Hepatocyte (in vitro differentiated cells): ENCODE measurements at regions not wholly inside any gene's neighbourhood (a gene's known extent, or its start where the extent isn't known, plus 50 kb on each side); places are given as distances from the start of the nearest gene placed in this dataset.

Source experiments
- DNase-seq: peaks from one replicate; pipeline ENCODE4 v3.0.0-alpha.2; 2016; ENCODE audit warnings: low spot score
- H2AFZ ChIP-seq: fragments of 200-600 bp; sonication (generic); 2 replicates; pipeline ENCODE4 v1.6.0; 2016; ENCODE audit warnings: antibody characterized with exemption, mild to moderate bottlenecking
- H3K27ac ChIP-seq: fragments of 200-600 bp; sonication (generic); 2 replicates; pipeline ENCODE4 v1.5.1; 2016; ENCODE audit warnings: mild to moderate bottlenecking
- H3K27me3 ChIP-seq: fragments of 200-600 bp; sonication (generic); 2 replicates; pipeline ENCODE4 v1.6.1; 2016
- H3K36me3 ChIP-seq: fragments of 200-600 bp; sonication (generic); replicated peaks from 2 replicates; pipeline ENCODE4 v1.5.1; 2016; ENCODE audit warnings: low read depth; ENCODE audit not compliant: insufficient read depth
- H3K4me1 ChIP-seq: fragments of 200-600 bp; sonication (generic); 2 replicates; pipeline ENCODE4 v1.5.1; 2016; ENCODE audit warnings: mild to moderate bottlenecking, moderate library complexity; ENCODE audit not compliant: insufficient read depth
- H3K4me2 ChIP-seq: fragments of 200-600 bp; sonication (generic); 2 replicates; pipeline ENCODE4 v1.6.0; 2016
- H3K4me3 ChIP-seq: fragments of 200-600 bp; sonication (generic); 2 replicates; pipeline ENCODE4 v1.5.1; 2016; ENCODE audit warnings: mild to moderate bottlenecking
- H3K79me2 ChIP-seq: fragments of 200-600 bp; sonication (generic); 2 replicates; pipeline ENCODE4 v1.6.0; 2017; ENCODE audit warnings: mild to moderate bottlenecking
- H3K9me2 ChIP-seq: fragments of 200-600 bp; sonication (generic); replicated peaks from 2 replicates; pipeline ENCODE4 v1.6.0; 2017; ENCODE audit warnings: mild to moderate bottlenecking; ENCODE audit not compliant: insufficient read depth
- H3K9me3 ChIP-seq: fragments of 200-600 bp; sonication (generic); 2 replicates; pipeline ENCODE4 v1.5.1; 2016; ENCODE audit warnings: low read depth, mild to moderate bottlenecking
- H4K20me1 ChIP-seq: fragments of 200-600 bp; sonication (generic); 2 replicates; pipeline ENCODE4 v1.6.0; 2016; ENCODE audit warnings: mild to moderate bottlenecking; ENCODE audit not compliant: insufficient read depth, poor library complexity, severe bottlenecking
- EZH2 ChIP-seq: fragments of 200-600 bp; sonication (generic); IDR thresholded peaks from 2 replicates; pipeline ENCODE4 v1.6.1; 2016; ENCODE audit warnings: antibody characterized with exemption, mild to moderate bottlenecking, borderline replicate concordance
- EZH2phosphoT487 ChIP-seq: fragments of 200-600 bp; sonication (generic); IDR thresholded peaks from one replicate; pipeline ENCODE4 v1.6.1; 2018; ENCODE audit warnings: antibody characterized with exemption, mild to moderate bottlenecking, low read depth, moderate library complexity; ENCODE audit not compliant: unreplicated experiment, severe bottlenecking
- WGBS: methylation state at CpG from one replicate; pipeline ENCODE4 v1.1.6; 2016; ENCODE audit warnings: low lambda C conversion rate; ENCODE audit errors: missing lambda C conversion rate; 5-methylcytosine and 5-hydroxymethylcytosine counted together
- TF ChIP-seq, protein P1 (sequence below): fragments of 200-600 bp; sonication (generic); IDR thresholded peaks from 2 replicates; pipeline ENCODE4 v1.5.1; 2016; ENCODE audit warnings: antibody characterized with exemption, mild to moderate bottlenecking; ENCODE audit not compliant: poor library complexity

DNA sequence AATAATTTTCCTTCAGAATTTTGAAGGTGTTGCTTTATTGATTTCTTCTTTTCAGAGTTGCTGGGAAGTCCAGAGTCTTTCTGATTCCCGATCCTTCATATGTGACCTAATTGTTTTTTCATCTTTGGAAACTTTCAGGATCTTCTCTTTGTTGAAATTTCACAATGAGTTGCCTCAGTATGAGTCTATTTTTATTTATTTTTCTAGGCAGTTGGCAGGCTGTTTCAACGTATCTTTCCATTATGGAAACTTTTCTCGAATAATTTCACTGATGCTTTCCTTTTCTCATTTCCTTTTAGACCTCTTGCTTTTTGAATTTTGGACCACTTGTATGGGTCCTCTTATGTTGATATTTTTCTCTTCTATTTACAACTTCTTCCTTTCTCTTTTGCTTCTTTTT, 354.3 kb downstream of the TGFB2 start:
- DNase-seq = no peak
- H3K36me3 ChIP-seq = no peaks in the 10 kb centered on the region
- H3K4me1 ChIP-seq = peaks cover 6% of the 10 kb centered on the region
- TF ChIP-seq, protein P1, sequence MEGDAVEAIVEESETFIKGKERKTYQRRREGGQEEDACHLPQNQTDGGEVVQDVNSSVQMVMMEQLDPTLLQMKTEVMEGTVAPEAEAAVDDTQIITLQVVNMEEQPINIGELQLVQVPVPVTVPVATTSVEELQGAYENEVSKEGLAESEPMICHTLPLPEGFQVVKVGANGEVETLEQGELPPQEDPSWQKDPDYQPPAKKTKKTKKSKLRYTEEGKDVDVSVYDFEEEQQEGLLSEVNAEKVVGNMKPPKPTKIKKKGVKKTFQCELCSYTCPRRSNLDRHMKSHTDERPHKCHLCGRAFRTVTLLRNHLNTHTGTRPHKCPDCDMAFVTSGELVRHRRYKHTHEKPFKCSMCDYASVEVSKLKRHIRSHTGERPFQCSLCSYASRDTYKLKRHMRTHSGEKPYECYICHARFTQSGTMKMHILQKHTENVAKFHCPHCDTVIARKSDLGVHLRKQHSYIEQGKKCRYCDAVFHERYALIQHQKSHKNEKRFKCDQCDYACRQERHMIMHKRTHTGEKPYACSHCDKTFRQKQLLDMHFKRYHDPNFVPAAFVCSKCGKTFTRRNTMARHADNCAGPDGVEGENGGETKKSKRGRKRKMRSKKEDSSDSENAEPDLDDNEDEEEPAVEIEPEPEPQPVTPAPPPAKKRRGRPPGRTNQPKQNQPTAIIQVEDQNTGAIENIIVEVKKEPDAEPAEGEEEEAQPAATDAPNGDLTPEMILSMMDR = no peak
- TF ChIP-seq EZH2phosphoT487 (no peak), EZH2 (no peak)
- H2AFZ ChIP-seq = no peak overlapping the region
- no peaks in the 10 kb centered on the region for H3K9me2 ChIP-seq
- H3K9me3 ChIP-seq = no peaks in the 10 kb centered on the region
- WGBS = 93% methylated on average over 3 of the region's 3 CpGs
- H3K4me2 ChIP-seq = no peak overlapping the region
- no peaks in the 10 kb centered on the region for H3K79me2 ChIP-seq
- no peaks in the 10 kb centered on the region for H3K27me3 ChIP-seq
- H3K4me3 ChIP-seq = no peak overlapping the region
- no peak overlapping the region for H3K27ac ChIP-seq
- H4K20me1 ChIP-seq = no peaks in the 10 kb centered on the region

DNA sequence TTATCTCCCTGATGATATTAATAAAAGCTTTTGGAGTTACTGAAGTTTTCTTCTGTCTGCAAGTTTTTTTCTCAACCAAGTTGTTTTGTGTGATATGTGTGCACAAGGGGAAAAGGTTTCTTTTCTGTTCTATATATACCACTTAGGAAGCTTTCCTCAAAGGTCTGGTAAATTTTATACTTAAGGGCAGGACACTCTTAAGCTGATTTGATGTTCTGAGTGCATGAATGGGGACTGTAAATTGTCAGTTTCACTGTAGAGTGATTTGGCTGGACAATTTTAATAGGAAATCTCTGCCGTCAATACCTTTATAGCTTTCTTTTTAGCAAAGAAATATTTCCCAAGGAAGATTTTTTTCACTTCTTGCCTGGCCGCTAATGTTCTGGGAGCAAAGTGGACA, 354.7 kb downstream of the TGFB2 start:
- no peaks in the 10 kb centered on the region for H3K9me3 ChIP-seq
- no peaks in the 10 kb centered on the region for H3K9me2 ChIP-seq
- no peak for DNase-seq
- H3K4me1 ChIP-seq = peaks cover 3% of the 10 kb centered on the region
- H3K27ac ChIP-seq = no peak overlapping the region
- no peak overlapping the region for H3K4me2 ChIP-seq
- no peaks in the 10 kb centered on the region for H3K36me3 ChIP-seq
- H3K27me3 ChIP-seq = no peaks in the 10 kb centered on the region
- TF ChIP-seq, protein P1 = no peak
- TF ChIP-seq EZH2 (no peak), EZH2phosphoT487 (no peak)
- H3K4me3 ChIP-seq = no peak overlapping the region
- 72% methylated on average over 2 of the region's 2 CpGs for WGBS
- H4K20me1 ChIP-seq = no peaks in the 10 kb centered on the region
- no peaks in the 10 kb centered on the region for H3K79me2 ChIP-seq
- H2AFZ ChIP-seq = no peak overlapping the region

DNA sequence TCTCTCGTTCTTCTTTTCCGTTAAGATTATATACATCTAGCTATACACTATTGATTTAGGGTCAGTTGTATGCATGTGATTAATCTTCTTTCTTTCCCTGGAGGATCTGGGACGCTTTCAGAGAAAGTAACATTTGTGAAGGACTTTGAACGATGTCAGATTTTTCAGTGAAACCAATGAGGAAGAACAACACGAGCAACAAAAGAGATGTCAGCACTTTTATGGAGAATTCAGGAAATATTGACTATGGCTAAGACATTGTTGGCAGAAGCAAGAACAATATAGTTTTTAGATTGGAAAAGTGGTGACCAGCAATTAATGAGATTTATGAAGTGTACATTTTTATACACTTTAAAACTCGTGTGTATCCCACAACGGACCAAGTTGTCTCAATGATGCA, 355.5 kb downstream of the TGFB2 start:
- H3K4me2 ChIP-seq = no peak overlapping the region
- H3K79me2 ChIP-seq = no peaks in the 10 kb centered on the region
- no peaks in the 10 kb centered on the region for H3K36me3 ChIP-seq
- 94% methylated on average over 7 of the region's 7 CpGs for WGBS
- H2AFZ ChIP-seq = no peak overlapping the region
- no peaks in the 10 kb centered on the region for H3K9me2 ChIP-seq
- no peak overlapping the region for H3K4me3 ChIP-seq
- no peaks in the 10 kb centered on the region for H4K20me1 ChIP-seq
- H3K27me3 ChIP-seq = no peaks in the 10 kb centered on the region
- H3K9me3 ChIP-seq = no peaks in the 10 kb centered on the region
- DNase-seq = no peak
- no peak overlapping the region for H3K27ac ChIP-seq
- H3K4me1 ChIP-seq = no peaks in the 10 kb centered on the region
- TF ChIP-seq, protein P1 = no peak
- TF ChIP-seq EZH2phosphoT487 (no peak), EZH2 (no peak)

DNA sequence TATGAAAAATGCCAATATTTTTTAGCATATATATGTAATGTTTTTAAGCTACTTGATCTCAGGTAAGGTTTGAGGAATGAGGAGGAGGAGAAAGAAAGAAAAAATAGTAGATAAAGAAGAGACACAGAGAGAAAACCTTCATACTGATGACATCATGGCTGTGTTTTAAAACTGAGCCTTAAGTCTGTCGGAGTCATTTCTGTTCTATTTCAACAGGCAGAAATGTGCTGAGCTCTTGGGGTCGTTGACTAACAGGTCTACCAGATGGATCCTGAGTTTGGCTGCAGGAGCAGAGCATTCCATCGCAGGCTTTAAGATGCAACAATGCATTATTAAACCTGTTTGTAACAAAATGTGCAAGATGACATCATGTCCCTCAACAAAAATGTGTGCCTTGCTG, 356.0 kb downstream of the TGFB2 start:
- no peak for TF ChIP-seq EZH2phosphoT487
- TF ChIP-seq, protein P1 = no peak
- no peak for TF ChIP-seq EZH2
- Histone ChIP-seq H3K36me3 (no peaks in the 10 kb centered on the region), H3K4me2 (no peak overlapping the region), H3K4me1 (no peaks in the 10 kb centered on the region), H3K27me3 (no peaks in the 10 kb centered on the region), H3K79me2 (no peaks in the 10 kb centered on the region), H4K20me1 (no peaks in the 10 kb centered on the region), H3K9me2 (no peaks in the 10 kb centered on the region), H3K27ac (no peak overlapping the region), H3K4me3 (no peak overlapping the region), H3K9me3 (no peaks in the 10 kb centered on the region), H2AFZ (no peak overlapping the region)
- whole genome bisulfite sequencing = 64% methylated on average over 3 of the region's 3 CpGs
- DNase-seq = no peak
